ENCODE measurements at regions not wholly inside any gene's neighbourhood (a gene's known extent, or its start where the extent isn't known, plus 50 kb on each side); places are given as distances from the start of the nearest gene placed in this dataset.

- H3K27ac ChIP-seq (ENCODE audit: low read depth in 2 of 2, low read length in 1 of 2), result no peak overlapping the region
- no peak overlapping the region for H3K4me3 ChIP-seq (ENCODE audit: low read depth in 2 of 2, low read length in 1 of 2)
- ChIA-PET POLR2A (no interaction called here), CTCF (interaction anchor here (1.9 kb wide), 1 partner anchor 10 kb away, joined by 6 read pairs; no protein-coding TSS in a partner anchor)
- WGBS (ENCODE audit: low lambda C conversion rate), result 89% methylated on average over 1 of the region's 1 CpG
- H4K20me1 ChIP-seq (ENCODE audit: insufficient read depth), result no peaks in the 10 kb centered on the region
- H3K9me2 ChIP-seq, result no peaks in the 10 kb centered on the region
- no peaks in the 10 kb centered on the region for H3K9me3 ChIP-seq
- H3K36me3 ChIP-seq (replicated peaks in 1 of 2; ENCODE audit: control insufficient read depth in 1 of 2, insufficient read depth in 2 of 2, low read length in 1 of 2), result peaks cover 0 to 5% of the 10 kb centered on the region in 2 experiments
- no peaks in the 10 kb centered on the region for H3K27me3 ChIP-seq (ENCODE audit: insufficient read depth)
- DNase-seq, result no peak
- H3K9ac ChIP-seq, result no peak overlapping the region
- TF ChIP-seq SMC3 (IDR thresholded peaks at IDR 0.05; ENCODE audit: low read depth, low read length) (no peak), EZH2phosphoT487 (IDR thresholded peaks at IDR 0.05; ENCODE audit: borderline replicate concordance, low read depth) (no peak)
- H3K79me2 ChIP-seq (ENCODE audit: insufficient read depth), result no peaks in the 10 kb centered on the region; the same call in 1 of the 2 replicates
- H2AFZ ChIP-seq (ENCODE audit: low read depth), result no peak overlapping the region
- H3F3A ChIP-seq (replicated peaks; ENCODE audit: insufficient read depth), result no peaks in the 10 kb centered on the region
- no peak overlapping the region for H3K4me2 ChIP-seq
- H3K4me1 ChIP-seq (ENCODE audit: control insufficient read depth in 1 of 2, insufficient read depth in 2 of 2, low read depth in 1 of 2, low read length in 1 of 2), result no peaks in the 10 kb centered on the region
These were observed 319.5 kb downstream of the PRL start for GRCh38 chr6:21977346-21977745.

DNA sequence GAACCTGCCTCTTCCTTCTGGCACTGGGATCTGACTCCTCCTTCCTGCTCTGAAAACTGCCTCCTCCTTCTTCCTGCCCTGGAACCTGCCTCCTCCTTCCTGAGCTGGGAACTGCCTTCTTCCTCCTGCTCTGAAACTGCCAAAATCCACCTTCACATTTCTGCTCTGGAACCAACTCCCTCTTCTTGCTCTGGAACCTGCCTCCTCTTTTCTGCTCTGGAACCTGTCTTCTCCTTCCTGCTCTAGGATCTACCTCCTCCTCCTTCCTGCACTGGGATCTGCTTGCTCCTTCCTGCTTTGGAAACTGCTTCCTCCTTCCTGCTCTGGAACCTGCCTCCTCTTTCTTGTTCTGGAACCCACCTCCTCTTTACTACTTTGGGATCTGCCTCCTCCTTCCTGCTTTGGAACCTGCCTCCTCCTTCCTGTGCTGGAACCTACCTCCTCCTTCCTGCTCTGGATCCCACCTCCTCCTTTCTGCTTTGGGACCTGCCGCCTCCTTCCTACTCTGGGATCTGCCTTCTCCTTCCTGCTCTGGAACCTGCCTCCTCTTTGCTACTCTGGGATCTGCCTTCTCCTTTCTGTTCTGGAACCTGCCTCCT lies 315.5 kb downstream of the PRL start:
- Histone ChIP-seq H3K9ac (no peak overlapping the region), H3K27me3 (ENCODE audit: insufficient read depth) (no peaks in the 10 kb centered on the region), H3K4me1 (ENCODE audit: control insufficient read depth in 1 of 2, insufficient read depth in 2 of 2, low read depth in 1 of 2, low read length in 1 of 2) (peaks cover 7% of the 10 kb centered on the region in 2 experiments; a peak in 2 of 4 replicates), H3K36me3 (replicated peaks in 1 of 2; ENCODE audit: control insufficient read depth in 1 of 2, insufficient read depth in 2 of 2, low read length in 1 of 2) (no peaks in the 10 kb centered on the region), H3K9me3 (no peaks in the 10 kb centered on the region), H2AFZ (ENCODE audit: low read depth) (no peak overlapping the region), H3K27ac (ENCODE audit: low read depth in 2 of 2, low read length in 1 of 2) (no peak overlapping the region), H3F3A (replicated peaks; ENCODE audit: insufficient read depth) (peaks cover 4% of the 10 kb centered on the region), H3K4me2 (no peak overlapping the region), H3K79me2 (ENCODE audit: insufficient read depth) (no peaks in the 10 kb centered on the region), H3K9me2 (no peaks in the 10 kb centered on the region), H3K4me3 (ENCODE audit: low read depth in 2 of 2, low read length in 1 of 2) (no peak overlapping the region), H4K20me1 (ENCODE audit: insufficient read depth) (no peaks in the 10 kb centered on the region)
- WGBS (ENCODE audit: low lambda C conversion rate), result 100% methylated on average over 1 of the region's 1 CpG
- DNase-seq, result no peak
- ChIA-PET POLR2A (no interaction called here), CTCF (no interaction called here)
- TF ChIP-seq IRF3 (IDR thresholded peaks at IDR 0.05; ENCODE audit: low read depth, low read length) (no peak), TCF12 (IDR thresholded peaks at IDR 0.05) (no peak), SIN3A (IDR thresholded peaks at IDR 0.05; ENCODE audit: borderline replicate concordance, low read depth, low read length) (no peak), SMC3 (IDR thresholded peaks at IDR 0.05; ENCODE audit: low read depth, low read length) (no peak), MEF2A (IDR thresholded peaks at IDR 0.05; ENCODE audit: borderline replicate concordance, low read depth) (no peak), TAF1 (IDR thresholded peaks at IDR 0.05; ENCODE audit: borderline replicate concordance, low read depth, low read length) (no peak), RXRA (IDR thresholded peaks at IDR 0.05; ENCODE audit: borderline replicate concordance, low read depth) (no peak), FOSL2 (IDR thresholded peaks at IDR 0.05; ENCODE audit: borderline replicate concordance, low read depth) (no peak), TEAD4 (IDR thresholded peaks at IDR 0.05; ENCODE audit: borderline replicate concordance, insufficient read depth) (no peak), RAD21 (IDR thresholded peaks at IDR 0.05; ENCODE audit: low read length) (no peak), POLR2AphosphoS5 (IDR thresholded peaks at IDR 0.05; ENCODE audit: low read depth, low read length) (no peak), CTCF (IDR thresholded peaks at IDR 0.05) (no peak), JUND (IDR thresholded peaks at IDR 0.05) (no peak), FOXM1 (IDR thresholded peaks at IDR 0.05; ENCODE audit: low read depth) (no peak), RFX5 (IDR thresholded peaks at IDR 0.05; ENCODE audit: low read length) (no peak), ZBTB33 (IDR thresholded peaks at IDR 0.05; ENCODE audit: borderline replicate concordance, low read depth) (no peak)
- TF ChIP-seq, protein P1, sequence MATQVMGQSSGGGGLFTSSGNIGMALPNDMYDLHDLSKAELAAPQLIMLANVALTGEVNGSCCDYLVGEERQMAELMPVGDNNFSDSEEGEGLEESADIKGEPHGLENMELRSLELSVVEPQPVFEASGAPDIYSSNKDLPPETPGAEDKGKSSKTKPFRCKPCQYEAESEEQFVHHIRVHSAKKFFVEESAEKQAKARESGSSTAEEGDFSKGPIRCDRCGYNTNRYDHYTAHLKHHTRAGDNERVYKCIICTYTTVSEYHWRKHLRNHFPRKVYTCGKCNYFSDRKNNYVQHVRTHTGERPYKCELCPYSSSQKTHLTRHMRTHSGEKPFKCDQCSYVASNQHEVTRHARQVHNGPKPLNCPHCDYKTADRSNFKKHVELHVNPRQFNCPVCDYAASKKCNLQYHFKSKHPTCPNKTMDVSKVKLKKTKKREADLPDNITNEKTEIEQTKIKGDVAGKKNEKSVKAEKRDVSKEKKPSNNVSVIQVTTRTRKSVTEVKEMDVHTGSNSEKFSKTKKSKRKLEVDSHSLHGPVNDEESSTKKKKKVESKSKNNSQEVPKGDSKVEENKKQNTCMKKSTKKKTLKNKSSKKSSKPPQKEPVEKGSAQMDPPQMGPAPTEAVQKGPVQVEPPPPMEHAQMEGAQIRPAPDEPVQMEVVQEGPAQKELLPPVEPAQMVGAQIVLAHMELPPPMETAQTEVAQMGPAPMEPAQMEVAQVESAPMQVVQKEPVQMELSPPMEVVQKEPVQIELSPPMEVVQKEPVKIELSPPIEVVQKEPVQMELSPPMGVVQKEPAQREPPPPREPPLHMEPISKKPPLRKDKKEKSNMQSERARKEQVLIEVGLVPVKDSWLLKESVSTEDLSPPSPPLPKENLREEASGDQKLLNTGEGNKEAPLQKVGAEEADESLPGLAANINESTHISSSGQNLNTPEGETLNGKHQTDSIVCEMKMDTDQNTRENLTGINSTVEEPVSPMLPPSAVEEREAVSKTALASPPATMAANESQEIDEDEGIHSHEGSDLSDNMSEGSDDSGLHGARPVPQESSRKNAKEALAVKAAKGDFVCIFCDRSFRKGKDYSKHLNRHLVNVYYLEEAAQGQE (IDR thresholded peaks at IDR 0.05; ENCODE audit: low read depth, low read length), result no peak
- TF ChIP-seq, protein P2, sequence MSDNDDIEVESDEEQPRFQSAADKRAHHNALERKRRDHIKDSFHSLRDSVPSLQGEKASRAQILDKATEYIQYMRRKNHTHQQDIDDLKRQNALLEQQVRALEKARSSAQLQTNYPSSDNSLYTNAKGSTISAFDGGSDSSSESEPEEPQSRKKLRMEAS (IDR thresholded peaks at IDR 0.05; ENCODE audit: low read depth), result no peak
